Activated CD4-positive, CD25-positive, alpha-beta regulatory T cell treated with anti-CD3 and anti-CD28 coated beads, Interleukin-2, amount 50 U/mL, for 72 hours (primary cell): ENCODE measurements at regions not wholly inside any gene's neighbourhood (a gene's known extent, or its start where the extent isn't known, plus 50 kb on each side); places are given as distances from the start of the nearest gene placed in this dataset.
"Not testable (repeated sequence)": the region's sequence is repeated elsewhere in the genome, so short reads cannot be mapped to it uniquely, and the experiment has no call there.

ENCODE experiments used
- DNase-seq: peaks from one replicate; pipeline ENCODE4 v3.0.0; 2021

GRCh38 chr3:109918740-109919139 is 581.4 kb upstream of the DPPA4 start:
- no peak for DNase-seq

GRCh38 chr3:109920749-109921148 is 583.4 kb upstream of the DPPA4 start:
- DNase-seq, result no peak

GRCh38 chr3:109921509-109921908 is 584.2 kb upstream of the DPPA4 start:
- no peak for DNase-seq

GRCh38 chr3:109922856-109923255 is 585.5 kb upstream of the DPPA4 start:
- no peak for DNase-seq

DNA sequence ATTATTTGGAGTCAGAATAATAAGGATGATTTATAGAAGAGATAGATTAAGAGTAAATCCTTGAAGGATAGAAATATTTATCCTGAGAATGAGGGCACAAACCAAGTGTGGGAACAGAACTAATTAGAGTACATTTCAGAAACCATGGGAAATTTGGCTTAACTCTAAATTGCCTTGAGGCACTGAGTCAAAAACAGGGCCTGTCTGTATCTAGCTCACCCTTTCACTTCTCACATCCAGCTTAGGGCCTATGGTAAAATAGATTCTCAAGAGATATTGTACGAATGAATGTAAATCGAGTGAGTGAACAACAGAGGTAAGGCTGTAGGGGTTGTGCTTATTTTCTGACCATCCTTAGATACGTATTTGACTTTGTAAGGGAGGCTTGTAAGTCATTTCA is 586.1 kb upstream of the DPPA4 start:
- no peak for DNase-seq

DNA sequence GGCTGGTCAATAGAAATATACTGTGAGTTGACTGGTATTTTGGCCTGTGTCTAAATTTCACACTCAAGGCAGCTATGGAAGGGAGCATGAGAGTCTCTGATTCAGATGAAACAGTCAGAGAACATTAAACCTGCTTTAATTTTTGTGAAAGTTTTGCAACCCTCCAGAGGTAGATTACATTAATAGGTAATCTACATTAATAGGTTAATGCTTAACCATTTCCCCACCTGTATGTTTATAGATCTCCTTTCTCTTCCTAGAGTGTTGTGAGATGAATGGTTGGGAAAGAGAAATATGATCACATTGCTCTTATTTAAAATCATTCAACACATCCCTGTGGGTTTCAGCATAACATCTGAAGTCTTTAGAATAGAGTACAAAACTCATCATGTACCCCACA is 586.9 kb upstream of the DPPA4 start:
- no peak for DNase-seq

DNA sequence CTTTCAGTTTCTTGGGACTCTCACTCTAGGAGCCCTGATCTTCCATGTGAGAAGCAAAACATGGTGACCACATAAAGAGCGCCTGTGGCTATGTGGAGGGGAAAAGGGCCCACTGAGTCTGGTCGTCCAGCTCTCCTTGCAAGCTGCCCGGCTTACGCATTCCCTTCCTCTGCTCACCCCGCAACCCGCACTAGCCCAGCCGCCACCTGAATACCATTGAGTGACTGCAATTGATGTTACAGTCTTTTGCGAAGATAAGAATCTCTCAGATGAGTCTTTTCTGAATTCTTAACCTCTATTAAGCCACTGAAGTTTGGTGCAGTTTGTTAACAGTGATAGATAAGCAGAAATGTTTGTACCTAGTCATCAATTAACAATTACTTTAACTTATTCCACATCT is 589.0 kb upstream of the DPPA4 start:
- no peak for DNase-seq

DNA sequence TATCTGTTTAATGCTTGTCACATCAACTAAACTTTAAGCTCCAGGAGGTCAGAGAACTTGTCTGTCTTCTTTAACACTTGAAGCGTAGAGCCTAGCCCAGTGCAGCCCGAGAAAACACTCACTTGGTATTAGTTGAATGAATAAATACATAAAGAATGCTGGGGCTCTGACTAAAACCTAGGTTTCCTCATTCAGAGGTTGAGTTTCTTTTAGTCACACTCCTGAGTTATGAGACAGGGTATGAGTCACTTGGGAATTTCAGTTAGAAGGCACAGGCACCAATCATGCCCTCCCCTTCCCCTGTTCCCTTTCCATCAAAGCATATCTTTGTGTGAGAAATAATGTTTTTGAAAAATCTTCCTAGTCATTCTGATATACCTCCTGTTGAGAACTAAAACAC is 589.8 kb upstream of the DPPA4 start:
- DNase-seq, result no peak

DNA sequence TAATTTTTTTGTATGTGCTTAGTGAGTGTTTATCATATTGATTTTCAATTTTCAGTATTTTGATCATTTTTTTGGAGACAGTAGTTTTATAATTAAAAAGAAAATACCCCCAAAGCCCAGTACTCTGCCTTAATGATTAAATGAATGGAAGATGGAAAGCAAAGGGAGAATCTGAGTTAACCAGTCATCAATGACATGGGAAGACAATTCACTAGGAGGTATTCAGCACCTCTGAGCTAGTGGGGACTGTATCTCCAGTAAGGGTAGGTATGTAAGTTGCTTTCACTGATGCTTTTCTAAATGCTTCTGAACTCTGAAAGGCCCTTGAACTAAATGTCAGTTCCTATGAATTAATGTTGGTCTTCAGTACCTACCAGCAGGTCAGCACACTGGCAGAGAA is 590.4 kb upstream of the DPPA4 start:
- no peak for DNase-seq

DNA sequence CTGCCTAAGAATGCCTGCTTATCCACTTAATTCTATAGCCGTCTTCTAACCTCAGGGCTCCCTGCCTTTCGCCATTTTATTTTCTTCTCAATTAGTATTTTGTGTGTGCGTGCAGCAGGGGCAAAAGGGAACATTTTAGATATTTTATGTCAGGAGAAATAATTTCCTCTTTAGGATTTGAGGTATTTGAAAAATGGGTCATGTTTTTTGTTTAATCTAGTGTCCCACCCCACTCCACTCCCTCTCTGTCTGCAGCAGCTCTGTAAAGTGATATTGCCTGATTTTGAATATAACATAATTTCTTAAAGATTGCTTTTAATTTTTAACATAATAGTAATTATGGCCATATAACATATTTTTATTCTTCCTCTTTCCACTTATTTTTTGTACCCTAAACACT is 593.2 kb upstream of the DPPA4 start:
- no peak for DNase-seq

- no peak for DNase-seq
These were observed 596.2 kb upstream of the DPPA4 start for GRCh38 chr3:109933576-109933975.

DNA sequence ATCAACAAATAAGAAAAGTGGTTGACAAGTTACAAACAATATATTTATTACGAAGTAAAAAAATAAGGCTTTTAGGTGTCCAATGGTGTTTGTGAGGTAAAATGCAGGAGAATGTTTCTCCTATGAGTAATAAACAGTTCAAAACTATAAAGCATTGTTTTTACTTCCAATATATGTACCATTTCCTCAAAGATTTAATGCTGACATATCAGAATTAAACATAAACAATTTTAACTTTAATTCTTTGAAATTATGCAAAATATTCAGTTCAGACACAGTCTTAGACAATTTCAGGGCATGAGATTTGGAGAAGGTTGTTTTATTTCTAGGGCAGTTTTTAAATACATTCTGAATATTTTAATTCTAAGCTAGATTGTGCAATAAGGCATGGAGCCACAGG is 602.5 kb upstream of the DPPA4 start:
- DNase-seq, result no peak

DNA sequence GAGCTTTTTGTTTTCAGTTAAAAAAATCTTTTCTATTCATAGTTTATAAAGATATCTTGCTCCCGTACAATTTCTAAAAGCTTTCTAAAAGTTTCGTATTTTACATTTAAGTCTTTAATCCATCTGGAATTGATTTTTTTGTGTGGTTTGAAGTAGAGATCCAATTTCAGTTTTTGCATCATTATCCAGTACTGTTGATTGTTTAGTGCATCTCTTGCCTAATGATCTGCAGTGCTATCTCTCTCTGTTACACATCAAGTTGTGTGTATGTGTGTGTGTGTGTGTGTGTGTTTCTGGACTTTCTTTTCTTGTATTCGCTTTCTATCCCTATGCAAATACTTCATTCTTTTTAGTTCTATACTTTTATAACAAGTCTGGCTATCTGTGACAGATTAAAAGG is 605.8 kb upstream of the DPPA4 start:
- no peak for DNase-seq

GRCh38 chr3:109944836-109945235 is 607.5 kb upstream of the DPPA4 start:
- no peak for DNase-seq

DNA sequence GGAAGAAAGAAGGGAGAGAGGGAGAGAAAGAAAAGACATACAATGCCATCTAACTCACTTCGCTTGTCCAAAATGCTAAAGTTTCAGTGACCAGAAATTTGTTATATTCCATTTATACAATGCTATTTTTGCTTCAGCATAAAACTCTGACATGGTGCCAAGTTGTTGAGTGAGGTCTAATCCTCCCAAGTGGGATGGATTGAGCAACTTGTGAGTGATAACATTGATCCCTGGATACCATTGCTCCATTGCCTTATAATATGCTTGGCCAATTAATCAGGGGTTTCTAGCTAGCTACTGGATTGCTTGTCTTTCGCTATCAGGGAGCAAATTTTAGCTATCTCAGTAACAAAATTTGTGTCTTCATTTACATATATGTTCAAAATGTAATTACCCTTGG is 615.6 kb upstream of the DPPA4 start:
- DNase-seq, result no peak

DNA sequence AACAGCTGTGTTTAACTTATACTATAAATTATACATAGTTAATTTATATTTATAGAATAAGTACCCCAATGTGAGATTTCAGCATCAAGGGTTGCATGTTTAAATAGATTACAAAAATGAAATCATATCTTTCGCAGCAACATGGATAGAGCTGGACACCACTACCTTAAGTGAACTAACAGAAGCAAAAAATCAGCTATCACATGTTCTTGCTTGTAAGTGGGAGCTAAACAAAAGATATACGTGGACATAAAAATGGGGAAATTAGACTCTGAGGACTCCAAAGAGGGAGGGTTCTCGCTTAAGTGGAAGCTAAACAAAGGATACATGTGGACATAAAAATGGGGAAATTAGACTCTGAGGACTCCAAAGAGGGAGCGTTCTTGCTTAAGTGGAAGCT is 626.5 kb upstream of the DPPA4 start:
- no peak for DNase-seq

GRCh38 chr3:109973733-109974132 is 636.4 kb upstream of the DPPA4 start:
- no peak for DNase-seq

GRCh38 chr3:109977897-109978296 is 640.6 kb upstream of the DPPA4 start:
- DNase-seq, result no peak

GRCh38 chr3:109982201-109982600 is 644.9 kb upstream of the DPPA4 start:
- no peak for DNase-seq

DNA sequence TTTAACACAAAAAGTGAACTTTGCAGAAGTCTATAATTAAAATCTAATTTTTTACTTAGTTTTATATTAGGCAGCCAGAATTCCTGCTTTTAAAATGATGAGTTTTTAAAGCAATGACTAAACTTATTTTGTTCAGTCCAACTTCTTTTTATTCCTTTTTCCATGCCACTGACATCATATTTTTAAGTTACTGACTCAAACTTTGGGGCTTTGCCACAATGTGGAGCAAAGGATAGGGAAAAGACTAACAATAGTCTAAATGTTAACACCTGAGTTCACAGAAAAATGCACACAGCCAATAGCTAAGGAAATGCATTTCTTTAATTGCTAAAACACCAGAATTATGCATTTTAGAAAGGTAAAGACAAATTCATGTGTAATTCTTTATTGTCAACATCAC is 647.6 kb upstream of the DPPA4 start:
- DNase-seq, result no peak

GRCh38 chr3:109985943-109986555 is 648.7 kb upstream of the DPPA4 start:
- DNase-seq, result no peak

DNA sequence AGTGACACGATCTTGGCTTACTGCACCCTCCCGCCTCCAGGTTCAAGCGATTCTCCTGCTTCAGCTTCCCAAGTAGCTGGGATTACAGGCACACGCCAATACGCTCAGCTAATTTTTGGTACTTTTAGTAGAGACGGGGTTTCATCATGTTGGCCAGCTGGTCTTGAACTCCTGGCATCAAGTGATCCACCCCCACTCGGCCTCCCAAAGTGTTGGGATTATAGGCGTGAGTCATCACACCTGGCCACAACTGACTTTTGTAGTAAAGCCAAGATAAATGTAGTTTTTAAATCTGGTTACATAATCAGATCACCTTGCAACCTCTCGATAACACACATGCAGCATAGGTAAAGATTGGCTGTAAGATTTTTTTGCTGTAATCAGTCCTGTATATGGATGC is 657.5 kb upstream of the DPPA4 start:
- no peak for DNase-seq

DNA sequence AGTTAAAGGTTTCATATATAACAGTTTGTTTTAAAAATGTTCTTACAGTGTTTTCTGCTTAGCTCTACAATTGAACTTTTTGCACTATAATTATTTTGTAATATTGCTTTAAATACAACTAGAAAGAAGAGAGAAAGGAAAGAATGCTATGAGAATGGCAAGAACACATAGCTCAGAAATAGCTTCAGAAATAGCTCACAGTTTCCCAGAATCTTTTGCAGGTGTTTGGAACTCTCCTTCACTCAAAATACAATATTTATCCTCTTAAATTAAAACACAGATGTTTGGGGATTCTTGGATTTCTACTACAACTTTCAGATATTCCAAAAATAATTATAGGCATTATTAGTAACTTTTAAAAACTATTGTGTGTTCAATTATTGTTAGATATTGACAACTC is 658.0 kb upstream of the DPPA4 start:
- DNase-seq, result no peak

DNA sequence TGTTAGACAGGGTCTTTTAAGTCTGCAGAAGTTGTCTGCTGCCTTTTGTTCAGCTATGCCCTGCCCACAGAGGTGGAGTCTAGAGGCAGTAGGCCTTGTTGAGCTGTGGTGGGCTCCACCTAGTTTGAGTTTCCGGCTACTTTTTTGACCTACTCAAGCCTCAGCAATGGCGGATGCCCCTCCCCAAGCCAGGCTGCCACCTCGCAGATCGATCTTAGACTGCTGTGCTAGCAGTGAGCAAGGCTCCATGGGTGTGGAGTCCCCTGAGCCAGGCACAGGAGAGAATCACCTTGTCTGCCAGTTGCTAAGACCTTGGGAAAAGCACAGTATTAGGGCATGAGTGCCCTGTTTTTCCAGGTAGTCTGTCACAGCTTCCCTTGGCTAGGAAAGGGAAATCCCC is 664.6 kb upstream of the DPPA4 start:
- not testable (repeated sequence) for DNase-seq

GRCh38 chr3:110006913-110007312 is 669.6 kb upstream of the DPPA4 start:
- DNase-seq, result no peak
